ENCODE measurements at regions not wholly inside any gene's neighbourhood (a gene's known extent, or its start where the extent isn't known, plus 50 kb on each side); places are given as distances from the start of the nearest gene placed in this dataset.

DNA sequence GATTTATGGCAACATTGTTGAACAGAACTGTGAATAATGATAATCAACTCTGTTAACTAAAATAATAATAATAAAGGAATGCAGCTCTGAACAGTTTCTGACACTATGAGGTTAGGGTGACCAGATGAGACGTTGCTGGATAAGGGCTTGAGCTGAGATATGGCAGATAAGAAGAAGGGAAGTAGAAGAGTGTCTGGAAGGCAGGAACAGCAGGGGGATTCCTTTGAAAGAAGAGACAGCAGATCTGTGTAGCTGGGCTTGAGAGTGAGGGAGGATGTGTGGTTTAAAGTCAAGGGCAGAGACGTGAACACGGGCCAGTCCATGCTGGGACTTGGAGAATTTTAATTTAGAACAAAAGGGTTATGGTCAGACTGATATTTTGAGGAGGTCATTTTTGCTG lies 273.1 kb upstream of the SLC14A2 start:
- TF ChIP-seq, protein P1, sequence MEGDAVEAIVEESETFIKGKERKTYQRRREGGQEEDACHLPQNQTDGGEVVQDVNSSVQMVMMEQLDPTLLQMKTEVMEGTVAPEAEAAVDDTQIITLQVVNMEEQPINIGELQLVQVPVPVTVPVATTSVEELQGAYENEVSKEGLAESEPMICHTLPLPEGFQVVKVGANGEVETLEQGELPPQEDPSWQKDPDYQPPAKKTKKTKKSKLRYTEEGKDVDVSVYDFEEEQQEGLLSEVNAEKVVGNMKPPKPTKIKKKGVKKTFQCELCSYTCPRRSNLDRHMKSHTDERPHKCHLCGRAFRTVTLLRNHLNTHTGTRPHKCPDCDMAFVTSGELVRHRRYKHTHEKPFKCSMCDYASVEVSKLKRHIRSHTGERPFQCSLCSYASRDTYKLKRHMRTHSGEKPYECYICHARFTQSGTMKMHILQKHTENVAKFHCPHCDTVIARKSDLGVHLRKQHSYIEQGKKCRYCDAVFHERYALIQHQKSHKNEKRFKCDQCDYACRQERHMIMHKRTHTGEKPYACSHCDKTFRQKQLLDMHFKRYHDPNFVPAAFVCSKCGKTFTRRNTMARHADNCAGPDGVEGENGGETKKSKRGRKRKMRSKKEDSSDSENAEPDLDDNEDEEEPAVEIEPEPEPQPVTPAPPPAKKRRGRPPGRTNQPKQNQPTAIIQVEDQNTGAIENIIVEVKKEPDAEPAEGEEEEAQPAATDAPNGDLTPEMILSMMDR (conservative IDR thresholded peaks at IDR 0.05): no peak
- TF ChIP-seq ZFX (IDR thresholded peaks at IDR 0.05): no peak

Data from C4-2B (cell line).